ENCODE measurements at regions not wholly inside any gene's neighbourhood (a gene's known extent, or its start where the extent isn't known, plus 50 kb on each side); places are given as distances from the start of the nearest gene placed in this dataset.

GRCh38 chr12:126362493-126362892 is 1297.3 kb downstream of the AACS start:
- Histone ChIP-seq H3F3A (ENCODE audit: insufficient read depth, low read length, poor library complexity, severe bottlenecking) (no peaks in the 10 kb centered on the region), H3K79me2 (replicated peaks; ENCODE audit: insufficient read depth, low read length) (no peaks in the 10 kb centered on the region), H3K9me2 (ENCODE audit: insufficient read depth, low read length) (no peaks in the 10 kb centered on the region), H3K27ac (ENCODE audit: low read length) (no peak overlapping the region), H2AFZ (ENCODE audit: low read depth, low read length) (no peak overlapping the region), H3K4me3 (ENCODE audit: low read length) (no peak overlapping the region), H3K4me2 (ENCODE audit: low read length) (no peak overlapping the region), H4K20me1 (ENCODE audit: insufficient read depth) (no peaks in the 10 kb centered on the region), H3K9me3 (ENCODE audit: low read length) (no peaks in the 10 kb centered on the region), H3K36me3 (ENCODE audit: insufficient read depth, low read length) (no peaks in the 10 kb centered on the region), H3K9ac (ENCODE audit: low read length) (no peak overlapping the region), H3K27me3 (ENCODE audit: insufficient read depth, low read depth, low read length) (no peaks in the 10 kb centered on the region)
- TF ChIP-seq REST (IDR thresholded peaks at IDR 0.05; ENCODE audit: borderline replicate concordance), result no peak
- TF ChIP-seq EZH2 (IDR thresholded peaks at IDR 0.05; ENCODE audit: borderline replicate concordance, insufficient read depth, low read length, poor library complexity, severe bottlenecking), result no peak
- TF ChIP-seq EP300 (conservative IDR thresholded peaks at IDR 0.05; ENCODE audit: poor library complexity, severe bottlenecking), result no peak
- no peak for TF ChIP-seq MXI1 (conservative IDR thresholded peaks at IDR 0.05; ENCODE audit: poor library complexity, severe bottlenecking)
- no peak for TF ChIP-seq TAF1 (IDR thresholded peaks at IDR 0.05; ENCODE audit: low read depth)
- TF ChIP-seq POLR2AphosphoS5 (IDR thresholded peaks at IDR 0.05), result no peak
- TF ChIP-seq SMC3 (conservative IDR thresholded peaks at IDR 0.05; ENCODE audit: poor library complexity), result no peak
- no peak for TF ChIP-seq RAD21 (conservative IDR thresholded peaks at IDR 0.05)
- TF ChIP-seq, protein P1, sequence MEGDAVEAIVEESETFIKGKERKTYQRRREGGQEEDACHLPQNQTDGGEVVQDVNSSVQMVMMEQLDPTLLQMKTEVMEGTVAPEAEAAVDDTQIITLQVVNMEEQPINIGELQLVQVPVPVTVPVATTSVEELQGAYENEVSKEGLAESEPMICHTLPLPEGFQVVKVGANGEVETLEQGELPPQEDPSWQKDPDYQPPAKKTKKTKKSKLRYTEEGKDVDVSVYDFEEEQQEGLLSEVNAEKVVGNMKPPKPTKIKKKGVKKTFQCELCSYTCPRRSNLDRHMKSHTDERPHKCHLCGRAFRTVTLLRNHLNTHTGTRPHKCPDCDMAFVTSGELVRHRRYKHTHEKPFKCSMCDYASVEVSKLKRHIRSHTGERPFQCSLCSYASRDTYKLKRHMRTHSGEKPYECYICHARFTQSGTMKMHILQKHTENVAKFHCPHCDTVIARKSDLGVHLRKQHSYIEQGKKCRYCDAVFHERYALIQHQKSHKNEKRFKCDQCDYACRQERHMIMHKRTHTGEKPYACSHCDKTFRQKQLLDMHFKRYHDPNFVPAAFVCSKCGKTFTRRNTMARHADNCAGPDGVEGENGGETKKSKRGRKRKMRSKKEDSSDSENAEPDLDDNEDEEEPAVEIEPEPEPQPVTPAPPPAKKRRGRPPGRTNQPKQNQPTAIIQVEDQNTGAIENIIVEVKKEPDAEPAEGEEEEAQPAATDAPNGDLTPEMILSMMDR (IDR thresholded peaks at IDR 0.05; ENCODE audit: poor library complexity, severe bottlenecking), result no peak

DNA sequence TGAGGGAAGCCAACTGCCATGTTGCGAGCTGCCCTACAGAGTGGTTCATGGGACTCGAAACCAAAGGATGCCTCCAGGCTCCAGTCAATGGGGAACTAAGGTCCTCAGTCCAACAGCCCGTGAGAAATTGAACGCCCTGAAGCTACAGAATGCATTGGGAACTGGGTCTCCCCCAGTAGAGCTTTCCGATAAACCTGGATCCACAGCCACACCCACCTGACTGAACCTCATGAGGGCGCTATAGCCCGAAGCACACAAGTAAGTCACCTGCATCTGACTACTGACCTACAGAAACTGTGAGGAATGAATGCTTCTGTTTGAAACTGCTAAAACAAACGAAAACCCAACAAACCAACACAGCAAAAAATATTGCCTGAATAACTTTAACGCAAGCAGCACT is 1297.7 kb downstream of the AACS start:
- no peaks in the 10 kb centered on the region for H3K27me3 ChIP-seq (ENCODE audit: insufficient read depth, low read depth, low read length)
- H2AFZ ChIP-seq (ENCODE audit: low read depth, low read length), result no peak overlapping the region
- H4K20me1 ChIP-seq (ENCODE audit: insufficient read depth), result no peaks in the 10 kb centered on the region
- H3K4me2 ChIP-seq (ENCODE audit: low read length), result no peak overlapping the region
- H3K79me2 ChIP-seq (replicated peaks; ENCODE audit: insufficient read depth, low read length), result no peaks in the 10 kb centered on the region
- TF ChIP-seq EP300 (conservative IDR thresholded peaks at IDR 0.05; ENCODE audit: poor library complexity, severe bottlenecking) (no peak), RAD21 (conservative IDR thresholded peaks at IDR 0.05) (no peak), SMC3 (conservative IDR thresholded peaks at IDR 0.05; ENCODE audit: poor library complexity) (no peak), EZH2 (IDR thresholded peaks at IDR 0.05; ENCODE audit: borderline replicate concordance, insufficient read depth, low read length, poor library complexity, severe bottlenecking) (no peak), REST (IDR thresholded peaks at IDR 0.05; ENCODE audit: borderline replicate concordance) (no peak), POLR2AphosphoS5 (IDR thresholded peaks at IDR 0.05) (no peak), MXI1 (conservative IDR thresholded peaks at IDR 0.05; ENCODE audit: poor library complexity, severe bottlenecking) (no peak), TAF1 (IDR thresholded peaks at IDR 0.05; ENCODE audit: low read depth) (no peak)
- TF ChIP-seq, protein P1 (IDR thresholded peaks at IDR 0.05; ENCODE audit: poor library complexity, severe bottlenecking), result no peak
- no peak overlapping the region for H3K27ac ChIP-seq (ENCODE audit: low read length)
- no peaks in the 10 kb centered on the region for H3F3A ChIP-seq (ENCODE audit: insufficient read depth, low read length, poor library complexity, severe bottlenecking)
- H3K9ac ChIP-seq (ENCODE audit: low read length), result no peak overlapping the region
- no peaks in the 10 kb centered on the region for H3K36me3 ChIP-seq (ENCODE audit: insufficient read depth, low read length)
- no peaks in the 10 kb centered on the region for H3K9me3 ChIP-seq (ENCODE audit: low read length)
- no peaks in the 10 kb centered on the region for H3K9me2 ChIP-seq (ENCODE audit: insufficient read depth, low read length)
- H3K4me3 ChIP-seq (ENCODE audit: low read length), result no peak overlapping the region
